Mammary epithelial cell (primary cell): ENCODE measurements at regions not wholly inside any gene's neighbourhood (a gene's known extent, or its start where the extent isn't known, plus 50 kb on each side); places are given as distances from the start of the nearest gene placed in this dataset.

Experiments used
- CTCF ChIP-seq, 2 donors: IDR thresholded peaks in 1 of 2; conservative IDR thresholded peaks in 1 of 2; 2 replicates each; pipeline ENCODE4 v1.5.1; 2011 to 2012; ENCODE audit warnings: inconsistent platforms in 2 of 2, low read length in 2 of 2, mild to moderate bottlenecking in 2 of 2, control low read depth in 1 of 2, low read depth in 1 of 2; ENCODE audit not compliant: insufficient read depth in 1 of 2; ENCODE audit errors: extremely low read depth in 1 of 2
- EZH2 ChIP-seq: IDR thresholded peaks from 2 replicates; pipeline ENCODE4 v1.6.1; 2012; ENCODE audit warnings: low read length, inconsistent platforms, borderline replicate concordance

GRCh38 chr2:215699018-215699417 is 263.1 kb upstream of the FN1 start:
- TF ChIP-seq EZH2 = no peak
- no peak for TF ChIP-seq CTCF (conservative IDR thresholded peaks at IDR 0.05 in 1 of 2, IDR thresholded peaks at IDR 0.05 in 1 of 2; ENCODE audit: extremely low read depth in 1 of 2, insufficient read depth in 1 of 2, low read depth in 1 of 2, low read length in 2 of 2)
